Spleen (tissue), 7 donors: ENCODE measurements at regions not wholly inside any gene's neighbourhood (a gene's known extent, or its start where the extent isn't known, plus 50 kb on each side); places are given as distances from the start of the nearest gene placed in this dataset.

Source experiments
- POLR2A ChIP-seq, 3 donors: fragments of 450-650 bp; IDR thresholded peaks; one replicate each; pipeline ENCODE4 v1.5.1; 2017; ENCODE audit warnings: antibody characterized with exemption in 3 of 3, mild to moderate bottlenecking in 1 of 3
- POLR2AphosphoS5 ChIP-seq, 3 donors: sonication (generic); formaldehyde crosslinking; IDR thresholded peaks; one replicate each; pipeline ENCODE4 v1.5.1; 2017; ENCODE audit warnings: antibody characterized with exemption in 3 of 3
- TF ChIP-seq, protein P1 (sequence below), 11 experiments: fragments of 200-600 bp in 7 of 11; fragments of 450-650 bp in 4 of 11; sonication (generic) in 4 of 11; IDR thresholded peaks in 8 of 11; conservative IDR thresholded peaks in 3 of 11; 1 replicate in 7 of 11; 2 replicates in 4 of 11; pipeline versions ENCODE4 v1.4.0 to v1.8.0; 2016 to 2021; ENCODE audit warnings: antibody characterized with exemption in 11 of 11, inconsistent platforms in 4 of 11, mild to moderate bottlenecking in 1 of 11
- donor health status: DM: no; HTN: no; CAD: no; lungs with moderate emphysema.
- donor health status: DM: no; HTN: no; CAD: no.
- donor health status: DM: no; HTN: no; CAD: no.

DNA sequence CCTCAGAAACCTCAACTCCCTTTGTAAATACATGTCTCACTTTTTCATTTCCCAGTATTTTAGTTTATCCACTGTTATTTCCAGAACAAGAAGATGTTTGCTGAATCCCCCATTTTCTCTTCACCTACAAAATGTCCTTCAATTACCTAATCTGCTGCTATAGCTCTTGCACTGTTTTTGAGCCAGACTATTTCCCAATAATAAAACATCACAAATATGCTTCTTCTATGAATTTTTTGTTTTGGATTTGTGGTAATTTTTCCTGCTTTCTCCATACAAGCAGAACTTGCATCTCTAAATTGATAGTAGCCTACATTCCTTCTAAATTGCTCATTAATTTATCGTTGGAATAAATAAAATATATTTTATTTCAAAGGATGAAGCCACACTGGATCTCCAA, 199.6 kb upstream of the C1orf87 start:
- TF ChIP-seq, protein P1, sequence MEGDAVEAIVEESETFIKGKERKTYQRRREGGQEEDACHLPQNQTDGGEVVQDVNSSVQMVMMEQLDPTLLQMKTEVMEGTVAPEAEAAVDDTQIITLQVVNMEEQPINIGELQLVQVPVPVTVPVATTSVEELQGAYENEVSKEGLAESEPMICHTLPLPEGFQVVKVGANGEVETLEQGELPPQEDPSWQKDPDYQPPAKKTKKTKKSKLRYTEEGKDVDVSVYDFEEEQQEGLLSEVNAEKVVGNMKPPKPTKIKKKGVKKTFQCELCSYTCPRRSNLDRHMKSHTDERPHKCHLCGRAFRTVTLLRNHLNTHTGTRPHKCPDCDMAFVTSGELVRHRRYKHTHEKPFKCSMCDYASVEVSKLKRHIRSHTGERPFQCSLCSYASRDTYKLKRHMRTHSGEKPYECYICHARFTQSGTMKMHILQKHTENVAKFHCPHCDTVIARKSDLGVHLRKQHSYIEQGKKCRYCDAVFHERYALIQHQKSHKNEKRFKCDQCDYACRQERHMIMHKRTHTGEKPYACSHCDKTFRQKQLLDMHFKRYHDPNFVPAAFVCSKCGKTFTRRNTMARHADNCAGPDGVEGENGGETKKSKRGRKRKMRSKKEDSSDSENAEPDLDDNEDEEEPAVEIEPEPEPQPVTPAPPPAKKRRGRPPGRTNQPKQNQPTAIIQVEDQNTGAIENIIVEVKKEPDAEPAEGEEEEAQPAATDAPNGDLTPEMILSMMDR (IDR thresholded peaks at IDR 0.05 in 8 of 11, conservative IDR thresholded peaks at IDR 0.05 in 3 of 11): no peak
- TF ChIP-seq POLR2A (IDR thresholded peaks at IDR 0.05) (no peak), POLR2AphosphoS5 (IDR thresholded peaks at IDR 0.05) (no peak)
